ENCODE measurements at regions not wholly inside any gene's neighbourhood (a gene's known extent, or its start where the extent isn't known, plus 50 kb on each side); places are given as distances from the start of the nearest gene placed in this dataset.
"Not testable (repeated sequence)": the region's sequence is repeated elsewhere in the genome, so short reads cannot be mapped to it uniquely, and the experiment has no call there.

GRCh38 chr6:103496588-103496987 is 1363.1 kb downstream of the HACE1 start:
- in situ Hi-C loops (cut with MboI; ENCODE audit: low sequenced_read_pairs) = not testable (repeated sequence)

GRCh38 chr6:103456652-103457051 is 1403.1 kb downstream of the HACE1 start:
- in situ Hi-C loops (cut with MboI; ENCODE audit: low sequenced_read_pairs) = no loop called here

DNA sequence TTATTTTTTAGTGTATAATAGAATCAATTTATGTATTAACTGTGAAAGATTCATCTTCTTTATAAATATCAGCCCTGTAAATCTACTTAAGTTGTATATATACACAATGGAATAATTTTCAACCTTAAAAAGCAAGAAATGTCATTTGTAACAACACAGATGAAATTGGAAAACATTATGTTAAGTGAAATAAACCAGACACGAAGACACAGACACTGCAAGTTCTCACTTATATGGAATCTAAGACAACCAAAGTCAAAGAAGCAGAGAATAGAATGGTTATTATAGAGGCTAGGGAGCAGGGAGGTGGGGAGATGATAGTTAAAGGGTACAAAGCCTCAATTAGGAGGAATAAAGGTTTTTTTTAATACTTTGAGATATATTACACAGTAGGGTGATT is 1404.4 kb downstream of the HACE1 start:
- in situ Hi-C loops (cut with MboI; ENCODE audit: low sequenced_read_pairs) = no loop called here

GRCh38 chr6:103409475-103409874 is 1450.2 kb downstream of the HACE1 start:
- in situ Hi-C loops (cut with MboI; ENCODE audit: low sequenced_read_pairs) = no loop called here

DNA sequence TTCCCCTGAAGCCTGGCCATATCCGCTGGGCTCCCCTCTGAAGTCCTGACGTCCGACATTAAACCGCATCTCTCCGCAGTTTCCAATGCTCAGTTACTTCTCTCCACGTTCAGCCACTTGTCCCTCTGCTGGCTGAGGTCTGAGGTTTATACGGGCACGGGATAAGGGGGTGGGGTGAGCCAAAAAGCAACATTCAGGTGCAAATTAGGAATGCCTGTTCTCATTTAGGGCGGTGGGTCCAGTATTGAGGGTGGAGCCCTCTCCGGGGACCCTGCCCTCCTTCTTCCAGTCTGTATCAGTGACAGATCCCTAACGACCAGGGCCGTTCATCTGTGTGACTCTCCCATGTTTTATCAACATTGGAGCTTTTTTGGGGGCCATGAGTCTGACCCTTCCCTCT is 1454.4 kb downstream of the HACE1 start:
- in situ Hi-C loops (cut with MboI; ENCODE audit: low sequenced_read_pairs) = no loop called here

DNA sequence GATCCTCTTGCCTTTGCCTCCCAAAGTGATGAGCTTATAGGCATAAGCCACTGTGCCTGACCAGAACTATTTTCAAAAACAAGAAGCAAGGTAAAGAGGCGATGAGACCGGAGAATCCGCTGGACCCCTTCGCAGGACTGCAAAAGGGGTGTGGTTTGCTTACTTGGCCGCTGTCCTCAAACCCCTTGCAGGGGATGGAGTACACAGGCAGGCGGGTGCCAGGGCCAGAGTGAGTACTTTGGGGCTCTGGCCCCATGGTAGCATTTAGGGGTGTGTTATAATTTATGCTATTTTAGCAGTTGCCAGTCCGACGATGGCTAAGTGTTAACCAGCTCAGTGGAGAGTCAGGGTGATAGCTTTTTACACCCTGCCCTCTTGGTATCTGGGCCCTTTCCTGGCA is 1454.9 kb downstream of the HACE1 start:
- in situ Hi-C loops (cut with MboI; ENCODE audit: low sequenced_read_pairs) = no loop called here

DNA sequence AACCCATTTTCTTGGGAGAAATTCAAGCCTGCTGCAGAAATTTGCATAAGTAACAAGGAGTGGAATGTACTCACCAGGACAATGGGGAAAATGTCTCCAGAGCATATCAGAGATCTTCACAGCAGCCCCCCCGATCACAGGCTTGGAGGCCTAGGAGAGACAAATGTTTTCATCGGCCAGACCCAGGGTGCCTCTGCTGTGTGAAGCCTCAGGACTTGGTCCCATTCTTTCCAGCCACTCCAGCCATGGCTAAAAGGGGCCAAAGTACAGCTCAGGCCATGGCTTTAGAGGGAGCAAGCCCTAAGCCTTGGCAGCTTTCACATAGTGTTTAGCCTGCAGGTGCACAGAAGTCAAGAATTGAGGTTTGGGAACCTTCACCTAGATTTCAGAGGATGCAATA is 1463.0 kb downstream of the HACE1 start:
- in situ Hi-C loops (cut with MboI; ENCODE audit: low sequenced_read_pairs) = no loop called here

DNA sequence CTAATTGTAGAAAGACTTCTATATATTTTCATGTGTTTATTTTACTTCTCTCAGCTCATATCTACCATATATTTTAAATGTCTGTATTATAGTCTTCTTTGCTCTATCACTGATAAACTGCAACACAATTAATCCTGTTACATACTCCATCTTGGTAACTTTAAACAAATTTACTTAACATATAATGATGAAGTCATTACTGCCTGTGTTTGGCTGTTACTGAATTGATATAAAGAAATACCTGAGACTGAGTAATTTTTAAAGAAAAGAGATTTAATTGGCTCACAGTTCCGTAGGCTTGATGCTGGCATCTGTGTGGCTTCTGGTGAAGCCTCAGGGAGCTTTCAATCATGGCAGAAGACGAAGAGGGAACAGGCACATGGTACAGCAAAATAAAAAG is 1480.4 kb downstream of the HACE1 start:
- in situ Hi-C loops (cut with MboI; ENCODE audit: low sequenced_read_pairs) = no loop called here

DNA sequence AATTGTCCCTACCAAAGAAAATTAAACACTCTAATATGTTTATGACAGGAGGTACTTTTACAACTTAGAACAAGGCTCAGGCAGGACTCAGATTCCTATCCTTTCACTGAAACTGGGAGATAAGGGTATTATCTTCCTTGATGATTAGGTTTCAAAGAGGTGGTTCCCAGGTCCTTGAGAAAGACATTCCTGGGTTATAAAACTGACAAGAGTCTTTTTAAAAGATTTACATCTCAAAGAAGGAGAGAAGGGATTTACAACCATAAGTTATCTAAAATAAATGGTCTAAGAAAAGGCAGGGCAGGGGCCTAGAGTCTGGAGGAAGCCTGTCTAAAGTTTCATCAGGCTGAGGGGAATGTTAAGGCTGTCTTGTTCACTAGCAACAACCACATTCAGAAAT is 1492.5 kb downstream of the HACE1 start:
- in situ Hi-C loops (cut with MboI; ENCODE audit: low sequenced_read_pairs) = no loop called here

- in situ Hi-C loops (cut with MboI; ENCODE audit: low sequenced_read_pairs) = no loop called here
Measured at GRCh38 chr6:103356531-103356930, 1503.2 kb downstream of the HACE1 start.

- in situ Hi-C loops (cut with MboI; ENCODE audit: low sequenced_read_pairs) = no loop called here
Measured at GRCh38 chr6:103344554-103345163, 1515.1 kb downstream of the HACE1 start.

DNA sequence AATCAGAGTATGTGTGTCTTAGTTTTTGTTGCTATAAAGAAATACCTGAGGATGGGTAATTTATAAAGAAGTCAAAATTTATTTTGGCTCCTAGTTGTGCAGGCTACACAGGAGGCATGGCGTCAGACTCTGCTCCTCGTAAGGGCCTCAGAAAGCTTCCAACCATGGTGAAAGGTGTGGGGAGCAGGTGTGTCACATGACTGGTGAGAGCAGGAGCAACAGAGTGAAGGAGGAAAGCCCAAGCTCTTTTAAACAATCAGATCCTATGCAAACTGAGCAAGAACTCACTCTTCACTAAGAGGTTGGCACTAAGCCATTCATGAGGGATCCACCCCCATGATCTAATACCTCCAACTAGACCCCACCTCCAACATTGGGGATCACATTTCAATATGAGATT is 1524.3 kb downstream of the HACE1 start:
- in situ Hi-C loops (cut with MboI; ENCODE audit: low sequenced_read_pairs) = no loop called here

GRCh38 chr6:103326760-103327757 is 1532.7 kb downstream of the HACE1 start:
- in situ Hi-C loops (cut with MboI; ENCODE audit: low sequenced_read_pairs) = no loop called here

DNA sequence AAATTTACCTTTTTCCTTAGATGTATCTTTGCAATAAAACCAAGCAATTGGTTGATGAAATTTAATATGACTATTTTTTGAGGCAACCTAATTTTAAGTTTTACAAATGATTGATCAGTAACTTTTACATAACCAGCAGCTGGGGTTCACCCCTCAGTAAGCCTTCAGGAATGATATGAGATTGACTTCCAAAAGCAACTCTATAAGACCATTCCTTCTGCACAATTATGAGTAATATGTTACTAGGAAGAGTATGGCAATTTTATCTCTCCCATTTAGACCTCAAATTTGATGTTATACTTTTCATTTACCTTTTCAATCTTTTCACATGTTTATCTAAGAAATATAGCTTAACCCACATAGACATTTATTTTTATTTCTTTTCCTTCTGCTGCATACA is 1546.3 kb downstream of the HACE1 start:
- in situ Hi-C loops (cut with MboI; ENCODE audit: low sequenced_read_pairs) = no loop called here

DNA sequence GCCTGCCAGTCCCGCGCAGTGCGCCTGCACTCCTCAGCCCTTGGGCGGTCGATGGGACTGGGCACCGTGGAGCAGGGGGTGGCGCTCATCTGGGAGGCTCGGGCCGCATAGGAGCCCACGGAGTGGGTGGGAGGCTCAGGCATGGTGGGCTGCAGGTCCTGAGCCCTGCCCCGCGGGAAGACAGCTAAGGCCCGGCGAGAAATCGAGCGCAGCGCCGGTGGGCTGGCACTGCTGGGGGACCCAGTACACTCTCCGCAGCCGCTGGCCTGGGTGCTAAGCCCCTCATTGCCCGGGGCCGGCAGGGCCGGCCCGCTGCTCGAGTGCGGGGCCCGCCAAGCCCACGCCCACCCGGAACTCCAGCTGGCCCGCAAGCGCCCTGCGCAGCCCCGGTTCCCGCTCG is 1565.3 kb downstream of the HACE1 start:
- in situ Hi-C loops (cut with MboI; ENCODE audit: low sequenced_read_pairs) = not testable (repeated sequence)

DNA sequence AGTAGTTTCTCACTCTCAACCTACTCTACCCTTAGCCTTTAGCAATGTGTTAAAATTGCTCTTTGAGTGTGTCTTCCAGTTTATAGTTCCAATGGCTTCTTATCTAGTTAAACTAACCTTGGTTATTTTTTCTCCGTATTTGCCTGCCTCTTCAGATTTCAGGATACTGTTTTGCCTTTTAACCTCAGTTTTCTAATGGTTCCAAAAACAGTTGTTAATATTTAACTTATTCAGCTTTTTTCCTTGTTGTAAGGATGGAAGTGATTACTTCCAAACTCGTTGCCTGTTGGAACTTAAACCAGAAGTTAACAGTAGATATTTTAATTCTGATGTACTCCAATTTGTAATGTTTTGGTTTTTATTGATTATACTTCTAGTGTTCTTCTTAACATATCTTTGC is 1574.9 kb downstream of the HACE1 start:
- in situ Hi-C loops (cut with MboI; ENCODE audit: low sequenced_read_pairs) = no loop called here

DNA sequence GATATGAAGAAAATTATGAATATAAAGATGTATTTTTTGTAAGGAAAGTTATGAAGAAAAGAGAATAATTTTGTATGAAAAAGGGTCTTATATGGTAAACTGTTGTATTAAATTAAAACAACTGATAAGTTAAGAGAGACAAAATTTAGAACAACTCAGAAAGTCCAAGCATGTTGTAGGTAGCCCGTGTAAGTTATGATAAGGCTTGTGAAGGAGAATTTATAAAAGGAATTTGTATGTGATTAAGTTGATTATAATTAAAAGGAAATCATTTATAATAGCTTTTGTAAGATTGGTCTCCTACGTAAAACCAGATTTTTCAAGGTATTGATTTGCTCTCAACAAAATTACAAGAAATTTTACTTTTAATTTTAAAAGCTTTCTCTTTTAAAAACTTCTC is 1579.3 kb downstream of the HACE1 start:
- in situ Hi-C loops (cut with MboI; ENCODE audit: low sequenced_read_pairs) = no loop called here

- in situ Hi-C loops (cut with MboI; ENCODE audit: low sequenced_read_pairs) = no loop called here
Measured at GRCh38 chr6:103277936-103278335, 1581.8 kb downstream of the HACE1 start.

- in situ Hi-C loops (cut with MboI; ENCODE audit: low sequenced_read_pairs) = no loop called here
Measured at GRCh38 chr6:103273048-103273447, 1586.7 kb downstream of the HACE1 start.

- in situ Hi-C loops (cut with MboI; ENCODE audit: low sequenced_read_pairs) = no loop called here
Measured at GRCh38 chr6:103269581-103269980, 1590.1 kb downstream of the HACE1 start.

DNA sequence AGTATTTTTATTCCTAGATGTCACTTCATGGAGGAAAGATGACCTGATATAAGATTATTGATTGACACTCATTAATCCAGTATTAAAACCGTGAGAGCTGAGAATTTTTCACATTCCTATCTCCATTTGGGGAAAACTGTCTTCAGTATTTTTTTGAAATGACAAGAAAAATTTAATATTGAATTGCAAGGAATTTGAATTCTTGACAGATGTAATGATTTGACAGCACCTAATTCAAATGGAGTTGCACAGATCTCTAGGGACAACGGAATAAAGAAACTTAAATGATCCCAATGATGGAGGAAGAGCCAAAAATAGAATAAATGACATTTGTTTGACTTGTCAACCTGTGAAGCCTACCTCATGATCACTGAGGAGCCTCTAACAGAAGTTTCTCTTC is 1591.4 kb downstream of the HACE1 start:
- in situ Hi-C loops (cut with MboI; ENCODE audit: low sequenced_read_pairs) = no loop called here

DNA sequence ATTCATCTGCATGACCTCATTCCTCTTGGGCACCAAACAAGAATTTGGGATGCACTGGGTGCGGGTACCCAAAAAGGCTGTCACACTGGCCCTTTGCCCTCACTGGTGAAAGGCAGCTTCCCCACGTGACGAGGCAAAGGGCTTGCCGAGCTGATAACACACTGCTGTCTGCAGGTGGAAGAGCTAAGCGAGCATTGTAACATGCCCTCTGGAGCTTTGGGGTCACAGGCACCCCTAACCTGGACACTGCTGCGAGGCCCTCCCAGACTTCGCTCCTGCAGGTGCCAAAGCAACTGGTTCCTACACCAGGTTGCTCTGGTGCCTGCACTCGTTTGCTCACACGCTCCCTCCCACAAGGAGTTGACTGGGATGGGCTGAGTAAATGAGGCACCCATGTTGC is 1595.7 kb downstream of the HACE1 start:
- in situ Hi-C loops (cut with MboI; ENCODE audit: low sequenced_read_pairs) = no loop called here
